ENCODE measurements at regions not wholly inside any gene's neighbourhood (a gene's known extent, or its start where the extent isn't known, plus 50 kb on each side); places are given as distances from the start of the nearest gene placed in this dataset.
"Not testable (repeated sequence)": the region's sequence is repeated elsewhere in the genome, so short reads cannot be mapped to it uniquely, and the experiment has no call there.

DNA sequence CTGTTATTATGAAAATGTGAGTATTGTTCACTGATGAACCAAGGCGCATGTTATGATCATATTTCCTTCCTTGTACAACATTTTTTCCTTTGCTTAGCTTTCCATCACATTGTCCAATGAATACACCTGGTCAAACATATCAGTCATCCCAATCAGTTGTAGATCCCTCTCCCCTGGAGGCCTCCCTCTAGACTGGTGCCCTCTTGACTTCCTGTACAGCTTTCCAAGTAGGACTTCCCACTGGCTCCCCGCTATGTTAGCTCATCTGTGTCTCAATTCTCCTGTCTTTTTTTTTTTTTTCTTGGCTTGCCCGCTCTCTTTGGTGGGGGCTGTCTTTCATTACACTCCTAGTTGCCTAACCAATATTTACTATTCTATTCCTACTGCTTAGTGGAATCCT lies 214.2 kb upstream of the NPY start:
- no peak for ATAC-seq (replicated peaks)
- H3K27me3 Mint-ChIP-seq: no peaks in the 10 kb centered on the region

DNA sequence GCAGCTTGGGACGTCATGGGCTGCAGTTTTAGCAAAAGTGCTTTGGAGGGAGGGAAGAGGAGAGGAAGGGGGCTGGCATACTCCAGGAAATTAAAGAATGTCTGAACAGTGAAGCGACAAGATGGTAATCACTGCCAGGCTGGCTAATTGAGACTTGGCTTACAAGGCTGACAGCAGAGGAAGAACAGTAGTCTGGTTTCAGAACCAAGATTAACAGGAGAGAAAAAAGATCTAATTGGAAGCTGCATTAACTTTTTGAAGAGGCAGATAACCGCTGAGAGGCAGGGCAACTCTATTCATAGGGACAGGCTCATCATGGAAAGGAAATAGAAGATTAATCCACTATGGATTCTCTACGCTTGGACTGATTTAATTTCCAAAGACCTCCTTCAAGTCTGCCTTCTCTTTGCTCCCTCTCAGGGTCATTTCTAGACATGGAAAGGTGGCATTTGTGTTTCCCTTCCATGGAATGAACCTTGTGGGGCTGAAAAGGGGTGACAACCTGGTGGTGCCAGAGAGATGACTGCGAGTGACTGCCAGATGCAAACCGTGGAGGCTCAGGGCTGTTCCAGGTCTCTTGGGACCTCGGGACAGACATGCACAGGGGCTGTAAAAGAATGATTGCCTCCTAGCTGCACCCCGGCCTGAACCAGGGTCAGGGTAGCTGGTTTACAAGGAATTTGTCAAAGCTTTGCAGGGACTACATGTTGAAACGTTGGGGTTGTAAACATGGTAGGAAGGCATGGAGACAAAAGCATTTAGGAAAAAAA lies 210.2 kb upstream of the NPY start:
- no peaks in the 10 kb centered on the region for H3K36me3 Mint-ChIP-seq (ENCODE audit: low read depth)
- peak overlapping the region; percentile 62 for H3K4me3 Mint-ChIP-seq
- no peaks in the 10 kb centered on the region for H3K9me3 Mint-ChIP-seq
- ATAC-seq (replicated peaks): no peak
- peaks cover 4% of the 10 kb centered on the region for H3K4me1 Mint-ChIP-seq
- H3K27me3 Mint-ChIP-seq: no peaks in the 10 kb centered on the region
- H3K27ac Mint-ChIP-seq: peak overlapping the region; percentile 34

More for the DNA sequence above, 214.2 kb upstream of the NPY start:
- Mint-ChIP-seq H3K36me3 (ENCODE audit: low read depth) (no peaks in the 10 kb centered on the region), H3K27ac (no peak overlapping the region), H3K4me1 (peaks cover under 1% of the 10 kb centered on the region), H3K9me3 (no peaks in the 10 kb centered on the region), H3K4me3 (no peak overlapping the region)

DNA sequence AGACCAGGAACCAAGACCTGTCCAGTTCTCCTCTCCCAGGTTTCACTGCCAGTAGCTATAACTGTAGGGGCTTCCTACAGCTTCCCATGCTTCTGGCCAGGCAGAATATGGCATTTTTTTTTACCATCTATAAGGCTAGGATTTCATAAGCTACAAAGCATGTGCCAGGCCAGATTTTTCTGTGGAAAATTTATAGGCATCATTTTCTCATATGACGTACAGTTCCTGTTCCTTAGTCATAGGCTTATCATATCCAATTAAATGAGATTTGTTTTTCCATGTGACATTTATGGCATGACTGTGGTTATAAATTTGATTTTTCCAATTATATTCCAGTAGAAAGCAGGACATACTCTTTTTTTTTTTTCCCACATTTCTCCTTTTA lies 208.6 kb upstream of the NPY start:
- H3K27me3 Mint-ChIP-seq: no peaks in the 10 kb centered on the region
- H3K4me3 Mint-ChIP-seq: peak overlapping the region; percentile 62
- H3K36me3 Mint-ChIP-seq (ENCODE audit: low read depth): no peaks in the 10 kb centered on the region
- peaks cover 4% of the 10 kb centered on the region for H3K4me1 Mint-ChIP-seq
- ATAC-seq (replicated peaks): no peak
- no peaks in the 10 kb centered on the region for H3K9me3 Mint-ChIP-seq
- H3K27ac Mint-ChIP-seq: no peak overlapping the region

DNA sequence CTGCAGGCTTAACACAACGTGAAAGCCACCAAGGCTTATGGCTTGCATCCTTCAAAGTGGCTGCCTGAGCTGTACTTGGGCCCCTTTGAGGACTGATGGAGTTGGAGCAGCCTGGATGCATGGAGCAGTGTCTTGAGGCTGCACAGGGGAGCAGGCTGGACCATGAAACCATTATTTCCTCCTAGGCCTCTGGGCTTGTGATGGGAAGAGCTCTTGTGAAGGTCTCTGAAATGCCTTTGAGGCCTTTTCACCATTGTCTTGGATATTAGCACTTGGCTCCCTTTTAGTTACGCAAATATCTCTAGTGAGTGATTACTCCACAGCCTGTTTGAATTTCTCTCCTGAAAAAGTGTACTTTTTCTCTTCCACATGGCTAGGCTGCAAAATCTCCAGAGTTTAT lies 201.2 kb upstream of the NPY start:
- no peak for ATAC-seq (replicated peaks)
- Mint-ChIP-seq H3K27me3 (no peaks in the 10 kb centered on the region), H3K9me3 (peaks cover 10% of the 10 kb centered on the region), H3K4me1 (no peaks in the 10 kb centered on the region), H3K27ac (no peak overlapping the region), H3K36me3 (ENCODE audit: low read depth) (no peaks in the 10 kb centered on the region), H3K4me3 (no peak overlapping the region)

DNA sequence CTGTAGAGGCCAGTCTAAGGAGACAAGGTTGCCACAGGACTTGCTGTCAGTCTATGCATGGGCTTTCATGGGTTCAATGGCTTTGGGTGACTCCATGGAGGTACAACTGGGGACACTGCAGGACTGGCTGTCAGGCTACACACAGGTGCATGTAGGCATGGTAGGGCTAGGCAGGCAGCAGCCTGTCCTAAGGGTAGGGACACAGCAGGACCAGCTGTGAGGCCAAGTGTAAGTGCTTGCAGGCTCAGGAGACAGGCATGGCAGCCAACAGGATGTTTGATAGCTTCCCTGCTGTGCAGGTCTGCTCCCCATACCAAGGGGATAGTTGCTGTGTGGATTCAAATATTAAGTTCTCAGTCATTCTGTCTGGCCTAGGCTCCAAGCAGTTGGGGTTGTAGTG lies 181.0 kb upstream of the NPY start:
- H3K36me3 Mint-ChIP-seq (ENCODE audit: low read depth): no peaks in the 10 kb centered on the region
- no peaks in the 10 kb centered on the region for H3K27me3 Mint-ChIP-seq
- H3K4me1 Mint-ChIP-seq: no peaks in the 10 kb centered on the region
- H3K27ac Mint-ChIP-seq: no peak overlapping the region
- ATAC-seq (replicated peaks): no peak
- peaks cover 5% of the 10 kb centered on the region for H3K9me3 Mint-ChIP-seq
- H3K4me3 Mint-ChIP-seq: no peak overlapping the region

DNA sequence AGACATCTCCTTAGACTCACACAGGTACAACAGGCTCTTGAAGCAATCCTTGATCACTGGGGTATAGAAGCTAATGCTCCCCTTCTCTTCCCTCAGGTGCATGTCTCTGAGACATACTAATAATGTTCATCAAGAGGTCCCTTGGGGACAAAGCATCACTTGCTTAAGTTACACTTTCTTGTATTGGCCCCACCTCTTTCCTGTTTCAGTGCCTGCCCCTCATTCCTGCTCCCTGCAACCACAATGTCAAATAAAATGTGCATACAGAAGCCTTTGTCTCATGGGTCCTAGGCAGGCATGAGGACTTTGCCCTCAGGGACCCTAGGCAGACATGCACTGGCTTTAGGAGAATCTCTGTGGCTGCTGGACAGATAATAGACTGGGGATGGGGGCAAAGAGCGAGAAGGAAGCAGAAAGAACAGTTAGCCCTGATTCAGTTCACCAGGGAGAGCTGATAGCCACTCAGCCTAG lies 175.0 kb upstream of the NPY start:
- Mint-ChIP-seq H3K27me3 (peaks cover 4% of the 10 kb centered on the region), H3K36me3 (ENCODE audit: low read depth) (no peaks in the 10 kb centered on the region), H3K4me1 (no peaks in the 10 kb centered on the region), H3K4me3 (no peak overlapping the region), H3K9me3 (no peaks in the 10 kb centered on the region), H3K27ac (no peak overlapping the region)
- ATAC-seq (replicated peaks): no peak

DNA sequence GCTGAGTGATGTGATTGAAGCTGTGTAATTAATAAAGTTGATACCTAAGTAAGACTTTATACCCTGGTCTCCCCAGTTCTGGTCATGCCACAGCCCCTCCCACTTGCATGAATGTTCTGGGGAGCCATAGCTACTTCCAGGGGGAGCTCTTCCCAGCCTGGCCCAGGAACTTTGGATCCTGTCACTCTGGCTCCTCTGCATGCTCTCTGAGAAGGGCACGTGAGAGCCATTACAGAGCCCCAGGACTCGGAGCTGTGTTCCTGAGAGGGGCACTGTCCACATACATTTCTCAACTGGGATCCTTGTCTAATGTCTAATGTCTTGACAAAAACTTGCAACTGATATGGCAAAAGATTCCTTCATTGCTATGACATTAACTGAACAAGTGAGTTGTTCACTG lies 173.9 kb upstream of the NPY start:
- Mint-ChIP-seq H3K27ac (no peak overlapping the region), H3K27me3 (peaks cover 4% of the 10 kb centered on the region), H3K4me1 (no peaks in the 10 kb centered on the region), H3K36me3 (ENCODE audit: low read depth) (no peaks in the 10 kb centered on the region), H3K4me3 (no peak overlapping the region), H3K9me3 (no peaks in the 10 kb centered on the region)
- ATAC-seq (replicated peaks): no peak

DNA sequence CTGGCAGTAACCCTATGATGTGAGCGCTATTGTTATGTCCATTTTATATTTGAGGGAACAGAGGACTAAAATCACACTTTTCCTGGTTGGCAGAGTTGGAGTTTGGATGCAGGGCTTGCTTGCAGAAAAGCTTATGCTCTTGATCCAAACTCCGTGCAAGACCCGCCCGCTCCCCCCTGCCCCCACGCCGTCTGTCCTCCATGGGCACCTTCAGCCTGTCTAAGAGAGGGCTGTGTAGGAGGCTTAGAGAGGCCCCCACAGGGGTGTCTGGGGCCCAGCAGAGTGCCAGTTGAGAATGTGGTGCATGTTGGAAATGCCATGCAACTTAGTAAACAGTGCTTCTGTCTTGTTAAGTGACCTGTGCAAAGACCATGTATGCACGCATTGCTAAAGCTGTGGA lies 170.5 kb upstream of the NPY start:
- no peak overlapping the region for H3K27ac Mint-ChIP-seq
- no peaks in the 10 kb centered on the region for H3K36me3 Mint-ChIP-seq (ENCODE audit: low read depth)
- H3K27me3 Mint-ChIP-seq: peaks cover under 1% of the 10 kb centered on the region
- ATAC-seq (replicated peaks): no peak
- no peaks in the 10 kb centered on the region for H3K4me1 Mint-ChIP-seq
- no peaks in the 10 kb centered on the region for H3K9me3 Mint-ChIP-seq
- no peak overlapping the region for H3K4me3 Mint-ChIP-seq

DNA sequence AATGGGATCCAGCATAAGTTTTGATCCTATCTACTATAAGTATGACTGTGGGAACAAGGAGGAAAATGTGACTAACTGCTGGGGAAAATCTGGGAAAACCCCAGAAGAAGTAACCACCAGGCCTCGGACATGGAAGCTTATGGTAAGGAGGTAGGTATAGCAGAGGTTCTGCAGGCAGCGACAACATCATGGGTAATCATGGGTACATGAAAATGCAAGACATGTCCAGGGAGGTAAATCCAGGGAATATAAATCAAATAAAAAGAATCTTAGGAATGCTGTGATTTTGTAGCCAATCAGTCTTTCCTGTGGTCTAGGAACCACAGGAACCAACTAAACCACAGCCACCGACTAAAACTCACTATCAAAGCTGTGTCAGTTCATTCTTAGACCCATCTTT lies 168.3 kb upstream of the NPY start:
- Mint-ChIP-seq H3K4me1 (no peaks in the 10 kb centered on the region), H3K27me3 (no peaks in the 10 kb centered on the region), H3K36me3 (ENCODE audit: low read depth) (no peaks in the 10 kb centered on the region), H3K27ac (no peak overlapping the region), H3K9me3 (no peaks in the 10 kb centered on the region), H3K4me3 (no peak overlapping the region)
- no peak for ATAC-seq (replicated peaks)

DNA sequence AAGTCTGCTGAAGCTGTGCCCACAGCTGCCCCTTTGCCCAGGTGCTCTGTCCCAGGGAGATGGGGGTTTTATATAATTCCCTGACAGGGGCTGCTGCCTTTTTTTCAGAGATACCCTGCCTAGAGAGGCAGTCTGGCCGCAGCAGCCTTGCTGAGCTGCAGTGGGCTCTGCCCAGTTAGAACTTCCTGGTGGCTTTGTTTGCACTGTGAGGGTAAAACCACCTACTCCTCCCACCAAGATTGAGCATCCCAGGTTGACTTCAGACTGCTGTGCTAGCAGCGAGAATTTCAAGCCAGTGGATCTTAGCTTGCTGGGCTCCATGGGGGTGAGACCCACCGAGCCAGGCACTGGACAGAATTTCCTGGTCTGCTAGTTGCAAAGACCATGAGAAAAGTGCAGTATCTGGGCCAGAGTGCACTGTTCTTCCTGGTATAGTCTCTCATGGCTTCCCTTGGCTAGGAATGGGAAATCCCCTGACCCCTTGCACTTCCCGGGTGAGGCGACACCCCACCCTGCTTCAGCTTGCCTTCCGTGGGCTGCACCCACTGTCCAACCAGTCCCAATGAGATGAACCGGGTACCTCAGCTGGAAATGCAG lies 166.0 kb upstream of the NPY start:
- not testable (repeated sequence) for H3K4me1 Mint-ChIP-seq, H3K27me3 Mint-ChIP-seq

DNA sequence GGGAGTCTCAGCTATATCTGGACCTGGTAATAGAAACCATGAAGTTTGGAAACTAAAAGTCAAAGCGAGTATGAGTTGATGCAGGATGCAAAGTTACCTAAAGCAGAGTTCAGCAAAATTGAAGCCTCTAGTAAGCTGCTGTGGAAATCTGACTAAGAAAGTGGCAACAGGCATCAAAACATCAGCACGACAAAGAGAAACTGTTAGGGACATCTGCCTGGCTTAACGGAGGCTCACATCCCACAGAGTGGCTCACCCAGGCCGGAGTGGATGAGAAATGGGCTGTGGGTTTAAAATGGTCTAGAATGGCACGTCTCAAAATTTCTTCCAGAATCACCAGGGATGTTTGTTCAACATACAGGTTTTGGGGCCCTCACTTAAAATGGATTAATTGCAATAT lies 164.1 kb upstream of the NPY start:
- no peak for ATAC-seq (replicated peaks)
- Mint-ChIP-seq H3K4me1 (no peaks in the 10 kb centered on the region), H3K36me3 (ENCODE audit: low read depth) (no peaks in the 10 kb centered on the region), H3K9me3 (no peaks in the 10 kb centered on the region), H3K27ac (no peak overlapping the region), H3K27me3 (no peaks in the 10 kb centered on the region), H3K4me3 (no peak overlapping the region)

More for the DNA sequence above, 166.0 kb upstream of the NPY start:
- H3K36me3 Mint-ChIP-seq (ENCODE audit: low read depth); H3K4me3 Mint-ChIP-seq; H3K9me3 Mint-ChIP-seq; H3K27ac Mint-ChIP-seq; ATAC-seq (replicated peaks): not testable (repeated sequence)

DNA sequence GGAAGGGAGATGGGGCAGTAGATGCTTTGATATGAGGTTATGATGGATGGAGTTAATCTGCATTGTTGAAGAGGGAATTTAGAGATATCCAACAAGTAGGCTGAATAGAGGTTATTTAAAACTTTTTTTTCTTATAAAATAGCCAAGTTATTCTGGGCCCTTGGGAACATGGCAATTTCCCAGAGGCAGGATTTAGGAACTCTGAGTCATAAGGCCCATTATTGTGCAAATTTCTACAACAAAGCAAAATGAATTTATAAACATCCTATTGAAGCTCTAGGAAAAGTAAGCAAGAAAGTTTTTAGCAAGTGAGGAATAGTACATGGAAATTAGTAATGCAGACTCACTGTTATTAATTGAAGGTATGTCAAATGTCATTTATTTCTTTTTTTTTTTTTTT lies 160.9 kb upstream of the NPY start:
- Mint-ChIP-seq H3K36me3 (ENCODE audit: low read depth) (no peaks in the 10 kb centered on the region), H3K4me3 (no peak overlapping the region), H3K4me1 (no peaks in the 10 kb centered on the region), H3K27ac (no peak overlapping the region), H3K9me3 (no peaks in the 10 kb centered on the region), H3K27me3 (no peaks in the 10 kb centered on the region)
- ATAC-seq (replicated peaks): no peak

DNA sequence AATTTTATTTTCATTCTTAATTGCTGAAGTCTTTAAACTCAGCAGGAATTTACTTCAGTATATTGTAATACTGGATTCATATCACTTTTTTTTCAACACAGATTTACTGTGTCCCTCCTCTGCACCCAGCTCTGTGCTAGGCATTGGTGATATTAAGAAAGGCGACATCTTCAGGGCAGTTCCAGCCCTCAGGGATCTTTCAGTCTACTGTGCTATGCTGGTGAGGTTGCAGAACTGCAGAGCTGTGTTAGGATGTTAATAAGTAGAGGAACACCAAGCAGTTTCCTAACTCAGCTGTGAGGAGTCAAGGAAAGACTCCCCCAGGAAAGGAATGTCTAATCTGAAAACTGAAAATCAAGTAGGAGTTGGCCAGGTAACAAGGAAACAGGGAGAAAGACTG lies 158.2 kb upstream of the NPY start:
- ATAC-seq (replicated peaks): no peak
- no peaks in the 10 kb centered on the region for H3K4me1 Mint-ChIP-seq
- no peak overlapping the region for H3K27ac Mint-ChIP-seq
- no peaks in the 10 kb centered on the region for H3K27me3 Mint-ChIP-seq
- no peaks in the 10 kb centered on the region for H3K36me3 Mint-ChIP-seq (ENCODE audit: low read depth)
- no peaks in the 10 kb centered on the region for H3K9me3 Mint-ChIP-seq
- no peak overlapping the region for H3K4me3 Mint-ChIP-seq

DNA sequence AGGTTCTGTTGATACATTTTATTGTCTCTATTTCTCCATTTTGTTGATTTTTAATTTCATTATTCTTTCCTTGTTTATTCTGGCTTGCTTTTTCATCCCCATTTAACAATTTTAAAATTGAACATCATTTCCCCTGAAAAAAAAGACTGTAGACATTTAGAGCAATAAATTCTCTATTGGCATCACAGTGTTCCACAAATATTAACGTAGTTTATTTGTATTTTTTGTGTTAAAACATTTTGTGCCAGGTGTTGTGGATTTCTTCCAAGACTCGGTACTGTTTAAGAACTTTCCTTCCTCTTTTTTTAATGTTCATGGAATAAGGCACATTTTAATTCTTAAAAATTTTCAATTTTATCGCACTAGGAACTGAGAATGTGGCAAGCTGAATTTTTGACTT lies 156.1 kb upstream of the NPY start:
- no peaks in the 10 kb centered on the region for H3K27me3 Mint-ChIP-seq
- no peaks in the 10 kb centered on the region for H3K4me1 Mint-ChIP-seq
- no peak overlapping the region for H3K27ac Mint-ChIP-seq
- H3K9me3 Mint-ChIP-seq: no peaks in the 10 kb centered on the region
- no peaks in the 10 kb centered on the region for H3K36me3 Mint-ChIP-seq (ENCODE audit: low read depth)
- no peak overlapping the region for H3K4me3 Mint-ChIP-seq
- ATAC-seq (replicated peaks): no peak

DNA sequence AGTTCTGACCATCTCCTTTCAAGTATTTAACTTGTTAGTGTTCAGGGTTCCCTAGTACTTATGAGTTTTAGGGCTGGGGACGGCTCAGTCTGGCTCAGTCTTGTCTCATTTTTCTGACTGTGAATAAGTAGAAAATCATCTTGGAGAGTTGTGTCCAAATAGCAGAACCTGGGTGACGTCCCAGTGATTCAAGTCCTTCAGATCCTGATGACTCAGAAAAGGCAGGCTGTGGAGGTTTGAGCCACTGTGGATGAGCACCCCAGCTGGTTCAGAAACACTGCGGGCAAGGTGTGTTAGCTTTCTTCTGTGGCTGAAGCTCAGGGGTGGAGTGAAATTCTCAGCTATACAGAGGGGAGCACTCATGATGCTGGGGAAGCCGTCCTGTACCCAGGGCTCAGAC lies 154.4 kb upstream of the NPY start:
- Mint-ChIP-seq H3K27me3 (peaks cover 3% of the 10 kb centered on the region), H3K4me1 (no peaks in the 10 kb centered on the region), H3K9me3 (no peaks in the 10 kb centered on the region), H3K27ac (no peak overlapping the region), H3K4me3 (no peak overlapping the region), H3K36me3 (ENCODE audit: low read depth) (no peaks in the 10 kb centered on the region)
- ATAC-seq (replicated peaks): no peak

Data from activated T-helper 17 cell treated with anti-CD3 and anti-CD28 coated beads, Interleukin-2, amount 50 U/mL, for 72 hours (primary cell).